ENCODE measurements at regions not wholly inside any gene's neighbourhood (a gene's known extent, or its start where the extent isn't known, plus 50 kb on each side); places are given as distances from the start of the nearest gene placed in this dataset.

- TF ChIP-seq RARB (CRISPR knock-in tag; IDR thresholded peaks at IDR 0.05) (no peak), ISL1 (CRISPR knock-in tag; IDR thresholded peaks at IDR 0.05) (no peak), ESRRG (CRISPR knock-in tag; IDR thresholded peaks at IDR 0.05) (no peak), SNAI2 (CRISPR knock-in tag; IDR thresholded peaks at IDR 0.05) (no peak), TOX (CRISPR knock-in tag; IDR thresholded peaks at IDR 0.05; ENCODE audit: borderline replicate concordance) (no peak), POU6F1 (CRISPR knock-in tag; IDR thresholded peaks at IDR 0.05; ENCODE audit: borderline replicate concordance, low read depth) (no peak), GLIS3 (CRISPR knock-in tag; IDR thresholded peaks at IDR 0.05) (no peak), CSRNP3 (CRISPR knock-in tag; IDR thresholded peaks at IDR 0.05) (no peak), CSDC2 (CRISPR knock-in tag; IDR thresholded peaks at IDR 0.05) (no peak), ARNTL (CRISPR knock-in tag; IDR thresholded peaks at IDR 0.05; ENCODE audit: borderline replicate concordance, low read depth) (no peak), BACH2 (CRISPR knock-in tag; IDR thresholded peaks at IDR 0.05; ENCODE audit: borderline replicate concordance) (no peak), ZNF565 (CRISPR knock-in tag; conservative IDR thresholded peaks at IDR 0.05; ENCODE audit: low read depth) (no peak), TSHZ2 (CRISPR knock-in tag; IDR thresholded peaks at IDR 0.05) (no peak), ZFP30 (CRISPR knock-in tag; IDR thresholded peaks at IDR 0.05) (no peak), ZNF8 (CRISPR knock-in tag; IDR thresholded peaks at IDR 0.05) (no peak), ZNF70 (CRISPR knock-in tag; IDR thresholded peaks at IDR 0.05) (no peak), CREB5 (CRISPR knock-in tag; IDR thresholded peaks at IDR 0.05; ENCODE audit: low read depth) (no peak)
- no peak for ATAC-seq
Measured at GRCh38 chr11:134749040-134749839, 337.2 kb upstream of the B3GAT1 start.

GRCh38 chr11:134746609-134747008 lies 334.6 kb upstream of the B3GAT1 start:
- TF ChIP-seq ZNF565 (CRISPR knock-in tag; conservative IDR thresholded peaks at IDR 0.05; ENCODE audit: low read depth) (no peak), TSHZ2 (CRISPR knock-in tag; IDR thresholded peaks at IDR 0.05) (no peak), ZFP3 (CRISPR knock-in tag; IDR thresholded peaks at IDR 0.05) (no peak), BACH2 (CRISPR knock-in tag; IDR thresholded peaks at IDR 0.05; ENCODE audit: borderline replicate concordance) (no peak), PPARA (CRISPR knock-in tag; IDR thresholded peaks at IDR 0.05; ENCODE audit: borderline replicate concordance) (no peak), ARNTL (CRISPR knock-in tag; IDR thresholded peaks at IDR 0.05; ENCODE audit: borderline replicate concordance, low read depth) (no peak), ESRRG (CRISPR knock-in tag; IDR thresholded peaks at IDR 0.05) (no peak), CSDC2 (CRISPR knock-in tag; IDR thresholded peaks at IDR 0.05) (no peak), POU6F1 (CRISPR knock-in tag; IDR thresholded peaks at IDR 0.05; ENCODE audit: borderline replicate concordance, low read depth) (no peak), GLIS3 (CRISPR knock-in tag; IDR thresholded peaks at IDR 0.05) (no peak), ZC3H10 (CRISPR knock-in tag; IDR thresholded peaks at IDR 0.05) (no peak), TOX (CRISPR knock-in tag; IDR thresholded peaks at IDR 0.05; ENCODE audit: borderline replicate concordance) (no peak), CREB5 (CRISPR knock-in tag; IDR thresholded peaks at IDR 0.05; ENCODE audit: low read depth) (no peak)
- no peak for ATAC-seq
